HG02588 (cell line): ENCODE measurements at regions not wholly inside any gene's neighbourhood (a gene's known extent, or its start where the extent isn't known, plus 50 kb on each side); places are given as distances from the start of the nearest gene placed in this dataset.
A peak's percentile ranks its signal among the peaks of the same experiment; 100 is the strongest.
"Not testable (repeated sequence)": the region's sequence is repeated elsewhere in the genome, so short reads cannot be mapped to it uniquely, and the experiment has no call there.

Source experiments
- ATAC-seq: cut with Tn5 transposase; IDR thresholded peaks from one replicate; pipeline ENCODE4 v1.9.1; 2021; ENCODE audit warnings: mild to moderate bottlenecking, moderate library complexity; ENCODE audit not compliant: unreplicated experiment

GRCh38 chr14:105690671-105691070 is 164.3 kb downstream of the TMEM121 start:
- ATAC-seq = no peak

DNA sequence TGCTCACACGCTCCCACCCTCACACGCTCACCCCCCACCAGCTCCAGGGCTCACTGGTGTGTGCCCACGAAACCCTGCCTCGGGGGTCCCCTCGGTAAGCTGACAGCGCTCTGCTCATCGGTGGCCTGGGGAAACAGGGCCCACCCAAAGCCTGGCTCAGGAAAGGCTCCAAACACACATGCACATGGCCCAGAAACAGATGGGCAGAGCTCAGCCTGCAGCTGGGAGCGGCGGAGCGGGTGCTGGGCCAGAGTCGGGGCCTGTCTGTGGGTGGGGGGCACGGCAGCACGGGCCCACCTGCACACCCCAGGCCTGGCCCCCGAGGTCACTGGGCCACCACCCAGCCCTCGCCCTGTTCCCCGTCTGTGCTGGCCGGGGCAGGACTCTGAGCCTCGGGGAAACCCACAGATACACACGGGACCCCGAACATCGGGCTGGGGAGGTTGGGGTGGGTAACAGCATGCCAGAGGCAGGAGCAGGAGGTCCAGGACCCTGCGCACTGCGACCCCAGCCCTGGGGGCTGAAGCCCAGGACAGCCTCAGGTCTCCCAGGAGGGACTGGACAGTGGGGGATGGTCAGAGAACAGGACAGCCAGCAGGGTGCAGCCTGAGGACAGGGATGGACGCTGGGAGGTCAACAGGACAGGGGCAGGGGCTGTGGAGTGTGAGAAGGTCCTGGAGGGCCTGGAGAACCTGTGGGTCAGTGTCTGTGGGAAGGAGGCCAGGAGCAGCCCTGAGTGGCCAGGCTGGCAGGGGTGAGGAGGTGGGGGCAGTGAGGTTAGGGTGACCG is 165.1 kb downstream of the TMEM121 start:
- ATAC-seq = not testable (repeated sequence)

DNA sequence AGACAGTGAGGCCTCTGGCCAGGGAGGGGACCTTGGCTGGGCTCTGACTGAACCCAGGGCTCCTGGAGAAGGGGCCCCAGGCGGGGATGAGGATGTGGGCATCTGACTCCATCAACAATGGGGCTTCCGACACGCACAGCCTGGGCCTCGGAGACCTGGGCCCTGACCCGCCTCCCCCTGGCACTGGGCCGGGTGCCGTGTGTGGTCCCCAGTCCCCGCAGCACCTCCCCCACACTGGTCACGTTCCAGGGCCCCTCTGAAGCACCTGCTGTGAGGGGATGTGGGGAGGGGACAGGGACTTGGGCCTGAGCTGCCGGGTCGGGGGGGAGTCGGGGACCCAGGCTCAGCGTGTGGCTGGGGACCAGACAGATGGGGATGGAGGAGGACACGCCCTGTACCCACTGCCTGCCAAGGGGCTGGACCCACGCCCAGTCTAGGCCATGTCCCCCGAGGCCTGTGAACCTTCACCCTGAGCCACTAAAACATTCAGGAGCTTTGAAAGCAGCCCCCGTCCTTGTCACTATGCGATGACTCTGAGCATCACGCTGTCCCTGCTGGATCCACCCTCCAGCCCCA is 165.8 kb downstream of the TMEM121 start:
- ATAC-seq = not testable (repeated sequence)

GRCh38 chr14:105694961-105695360 is 168.6 kb downstream of the TMEM121 start:
- ATAC-seq = no peak

- ATAC-seq = peak; percentile 38
These were observed 170.0 kb downstream of the TMEM121 start for GRCh38 chr14:105696388-105696787.

DNA sequence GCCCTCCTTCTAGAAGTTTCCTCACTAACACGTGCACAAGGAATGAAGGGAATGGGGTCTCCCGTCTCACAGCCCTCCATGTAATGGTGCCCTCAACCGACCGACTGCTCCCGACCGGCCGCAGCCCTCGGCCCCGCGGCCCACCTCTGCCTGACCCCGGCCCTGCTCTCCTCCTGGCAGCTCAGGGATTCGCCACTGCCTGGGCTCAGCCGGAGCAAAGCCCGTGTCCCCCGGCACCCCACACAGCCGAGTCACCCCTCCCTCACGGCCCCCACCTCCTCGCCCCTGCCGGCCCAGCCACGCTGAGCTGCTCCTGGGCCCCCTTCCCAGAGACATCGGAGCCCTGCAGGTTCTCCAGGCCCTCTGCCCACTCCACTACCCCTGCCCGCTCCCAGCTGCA is 171.0 kb downstream of the TMEM121 start:
- not testable (repeated sequence) for ATAC-seq

DNA sequence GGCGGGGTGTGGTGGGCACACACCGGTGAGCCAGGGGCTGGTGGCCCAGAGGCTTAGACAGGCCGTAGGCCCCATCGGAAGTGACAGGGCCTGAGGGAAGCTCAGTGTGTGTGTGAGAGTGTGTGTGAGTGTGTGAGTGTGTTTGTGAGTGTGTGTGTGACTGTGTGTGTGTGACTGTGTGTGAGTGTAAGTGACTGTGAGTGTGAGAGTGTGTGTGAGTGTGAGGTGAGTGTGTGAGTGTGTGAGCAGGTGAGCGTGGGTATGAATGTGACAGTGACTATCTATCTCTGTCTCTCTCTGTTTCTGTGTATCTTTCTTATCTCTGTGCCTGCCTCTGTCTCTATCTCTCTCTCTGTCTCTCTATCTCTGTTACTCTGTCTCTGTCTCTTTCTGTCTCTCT is 171.6 kb downstream of the TMEM121 start:
- ATAC-seq = not testable (repeated sequence)

- ATAC-seq = not testable (repeated sequence)
These were observed 172.7 kb downstream of the TMEM121 start for GRCh38 chr14:105698940-105699556.

GRCh38 chr14:105699706-105700105 is 173.3 kb downstream of the TMEM121 start:
- not testable (repeated sequence) for ATAC-seq

GRCh38 chr14:105700146-105700545 is 173.8 kb downstream of the TMEM121 start:
- not testable (repeated sequence) for ATAC-seq

DNA sequence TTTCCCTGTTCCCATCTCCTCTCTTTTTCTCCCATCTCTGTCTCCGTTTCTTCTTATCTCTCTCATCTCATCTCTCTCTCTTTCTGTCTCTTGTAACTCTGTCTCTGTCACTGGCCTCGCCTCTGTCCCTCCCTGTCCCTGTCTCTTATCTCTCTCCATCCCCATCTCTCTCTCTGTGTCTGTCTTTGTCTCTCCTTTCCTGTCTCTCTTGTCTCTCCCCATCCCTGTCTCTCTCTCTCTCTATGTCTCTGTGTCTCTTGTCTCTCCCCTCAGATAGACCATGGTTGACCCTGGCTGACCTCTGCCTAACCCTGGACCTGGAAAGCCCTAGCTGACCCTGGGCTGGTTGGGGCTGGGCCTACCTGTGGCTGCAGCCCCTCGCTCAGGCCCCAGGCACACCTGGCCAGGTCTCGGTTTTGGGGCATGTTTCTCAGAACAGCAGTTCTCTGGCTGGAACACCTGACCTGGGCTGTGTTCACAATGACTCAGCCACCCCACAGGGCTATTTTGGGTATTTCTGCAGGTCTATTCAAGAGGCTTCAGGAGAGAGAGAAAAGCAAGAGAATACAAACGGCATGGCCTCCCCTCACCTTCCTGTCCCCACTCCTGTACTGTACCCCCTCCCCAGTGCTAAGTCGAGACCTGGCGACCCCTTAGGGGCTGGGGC is 174.4 kb downstream of the TMEM121 start:
- no peak for ATAC-seq

- ATAC-seq = no peak
These were observed 175.3 kb downstream of the TMEM121 start for GRCh38 chr14:105701456-105702274.

- ATAC-seq = no peak
These were observed 176.0 kb downstream of the TMEM121 start for GRCh38 chr14:105702275-105702817.

- ATAC-seq = not testable (repeated sequence)
These were observed 176.8 kb downstream of the TMEM121 start for GRCh38 chr14:105703044-105703665.

GRCh38 chr14:105704091-105704490 is 177.7 kb downstream of the TMEM121 start:
- ATAC-seq = not testable (repeated sequence)

GRCh38 chr14:105704492-105704891 is 178.1 kb downstream of the TMEM121 start:
- not testable (repeated sequence) for ATAC-seq

- not testable (repeated sequence) for ATAC-seq
These were observed 179.1 kb downstream of the TMEM121 start for GRCh38 chr14:105705512-105705861.

- ATAC-seq = peak; percentile 34
These were observed 179.7 kb downstream of the TMEM121 start for GRCh38 chr14:105705862-105706700.

DNA sequence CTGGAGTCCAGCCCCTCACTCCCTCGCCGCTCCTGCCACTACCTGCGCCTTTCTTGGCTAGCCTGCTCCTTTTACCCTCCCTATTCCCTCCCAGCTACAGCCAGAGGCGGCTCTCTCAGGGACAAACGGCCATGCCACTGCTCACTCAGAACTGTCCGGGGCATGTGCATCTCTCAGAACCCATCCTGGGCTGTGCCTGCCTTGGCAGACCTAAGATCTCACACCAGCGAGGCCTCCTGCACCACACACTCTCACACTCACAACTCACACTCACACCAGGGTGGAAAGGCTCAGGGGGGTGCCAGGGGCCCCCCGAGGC is 180.3 kb downstream of the TMEM121 start:
- not testable (repeated sequence) for ATAC-seq
